ENCODE measurements at regions not wholly inside any gene's neighbourhood (a gene's known extent, or its start where the extent isn't known, plus 50 kb on each side); places are given as distances from the start of the nearest gene placed in this dataset.

DNA sequence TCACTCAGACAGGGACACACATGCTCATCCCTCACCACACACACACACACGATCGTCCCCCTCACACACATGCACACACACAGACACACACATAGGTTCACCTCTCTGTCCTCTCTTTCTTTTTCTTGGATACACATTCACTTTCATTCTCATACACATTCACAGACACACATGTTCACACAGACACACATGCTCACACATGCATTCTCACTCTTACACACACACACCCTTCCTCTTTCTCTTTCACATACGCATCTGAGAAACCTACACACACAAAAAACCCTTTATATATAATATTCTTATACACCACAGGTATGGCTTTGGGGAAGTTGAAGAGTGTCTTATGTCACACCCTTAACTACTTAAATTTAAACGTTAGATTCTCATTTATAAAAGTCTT, 248.6 kb upstream of the RUNX1 start:
- TF ChIP-seq POLR2A (IDR thresholded peaks at IDR 0.05): no peak
- TF ChIP-seq, protein P1, sequence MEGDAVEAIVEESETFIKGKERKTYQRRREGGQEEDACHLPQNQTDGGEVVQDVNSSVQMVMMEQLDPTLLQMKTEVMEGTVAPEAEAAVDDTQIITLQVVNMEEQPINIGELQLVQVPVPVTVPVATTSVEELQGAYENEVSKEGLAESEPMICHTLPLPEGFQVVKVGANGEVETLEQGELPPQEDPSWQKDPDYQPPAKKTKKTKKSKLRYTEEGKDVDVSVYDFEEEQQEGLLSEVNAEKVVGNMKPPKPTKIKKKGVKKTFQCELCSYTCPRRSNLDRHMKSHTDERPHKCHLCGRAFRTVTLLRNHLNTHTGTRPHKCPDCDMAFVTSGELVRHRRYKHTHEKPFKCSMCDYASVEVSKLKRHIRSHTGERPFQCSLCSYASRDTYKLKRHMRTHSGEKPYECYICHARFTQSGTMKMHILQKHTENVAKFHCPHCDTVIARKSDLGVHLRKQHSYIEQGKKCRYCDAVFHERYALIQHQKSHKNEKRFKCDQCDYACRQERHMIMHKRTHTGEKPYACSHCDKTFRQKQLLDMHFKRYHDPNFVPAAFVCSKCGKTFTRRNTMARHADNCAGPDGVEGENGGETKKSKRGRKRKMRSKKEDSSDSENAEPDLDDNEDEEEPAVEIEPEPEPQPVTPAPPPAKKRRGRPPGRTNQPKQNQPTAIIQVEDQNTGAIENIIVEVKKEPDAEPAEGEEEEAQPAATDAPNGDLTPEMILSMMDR (IDR thresholded peaks at IDR 0.05): no peak
- 80 to 84% methylated on average over 4 of the region's 4 CpGs for WGBS, 2 donors
- no peak overlapping the region for H3K4me3 ChIP-seq (ENCODE audit: low read depth, poor library complexity, severe bottlenecking)
- intact Hi-C loops (cut with DNase I; ENCODE audit: low total_unique reads): no loop called here
- DNase-seq (ENCODE audit: low spot score in 2 of 2): no peak

DNA sequence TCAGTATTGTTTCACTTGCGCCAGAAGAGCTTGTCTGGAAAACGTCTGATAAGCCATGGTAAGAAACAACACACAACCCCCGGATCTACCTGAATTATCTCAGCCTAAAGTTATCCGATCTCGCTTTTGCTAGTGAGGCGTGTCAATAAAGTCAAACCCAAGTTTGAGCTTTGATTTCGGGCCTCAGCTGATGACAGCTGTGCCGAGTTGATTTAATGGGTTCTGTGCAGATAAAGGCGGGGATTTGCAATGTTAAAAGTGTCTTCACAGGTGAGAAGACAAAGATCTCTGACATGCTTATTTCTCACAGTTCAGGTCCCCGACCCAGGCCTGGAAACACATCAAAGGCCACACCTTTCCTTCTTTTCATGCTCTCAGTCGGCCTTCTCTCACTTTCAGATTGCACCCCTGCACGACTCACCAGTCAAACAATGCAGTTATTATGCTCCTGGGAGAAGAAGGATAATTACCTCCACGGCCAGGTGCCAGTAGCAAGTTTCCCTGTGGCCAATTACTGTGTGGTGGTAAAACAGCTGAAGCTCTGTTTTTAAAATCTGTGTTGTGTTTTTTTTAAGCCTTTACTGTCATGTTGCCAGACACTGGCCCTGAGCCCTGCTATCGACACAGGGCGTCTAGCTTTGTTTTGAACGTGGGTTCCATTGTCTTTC, 245.3 kb upstream of the RUNX1 start:
- no peak for DNase-seq (ENCODE audit: low spot score in 2 of 2)
- intact Hi-C loops (cut with DNase I; ENCODE audit: low total_unique reads): no loop called here
- H3K4me3 ChIP-seq (ENCODE audit: low read depth, poor library complexity, severe bottlenecking): no peak overlapping the region
- TF ChIP-seq, protein P1 (IDR thresholded peaks at IDR 0.05): no peak
- TF ChIP-seq POLR2A (IDR thresholded peaks at IDR 0.05): no peak
- 47 to 61% methylated on average over 16 of the region's 16 CpGs for WGBS, 2 donors

DNA sequence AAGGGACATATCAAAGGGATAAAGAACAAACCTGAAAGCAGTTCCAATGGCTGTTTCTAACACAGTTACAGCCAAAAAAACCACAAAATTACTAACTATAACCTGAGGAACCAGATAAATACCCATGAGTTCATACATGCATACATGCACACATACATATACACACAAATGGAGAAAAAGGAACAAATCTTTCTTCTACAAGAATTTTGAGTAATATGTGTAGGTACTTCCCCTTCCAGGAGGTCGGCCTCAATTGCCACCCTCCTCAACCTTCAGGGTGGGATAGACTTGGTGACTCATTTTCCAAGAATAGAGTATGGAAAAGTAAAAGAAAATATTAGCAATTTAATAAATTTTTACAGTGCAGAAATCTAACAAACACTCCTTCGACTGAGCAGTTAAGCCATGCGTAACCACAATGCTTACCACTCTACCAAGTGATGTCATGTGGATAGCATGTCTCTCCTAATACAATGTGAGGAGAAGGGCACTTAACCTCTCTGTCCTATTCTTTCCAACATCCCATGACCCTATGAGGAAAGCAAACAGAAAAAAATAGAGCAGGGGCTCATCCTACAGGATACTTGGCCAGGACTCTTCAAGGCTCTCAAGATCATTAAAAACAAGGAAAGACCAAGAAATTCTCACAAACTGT, 243.0 kb upstream of the RUNX1 start:
- no peak for DNase-seq (ENCODE audit: low spot score in 2 of 2)
- H3K4me3 ChIP-seq (ENCODE audit: low read depth, poor library complexity, severe bottlenecking): no peak overlapping the region
- intact Hi-C loops (cut with DNase I; ENCODE audit: low total_unique reads): no loop called here
- TF ChIP-seq, protein P1 (IDR thresholded peaks at IDR 0.05): no peak
- no peak for TF ChIP-seq POLR2A (IDR thresholded peaks at IDR 0.05)
- 76 to 79% methylated on average over 3 of the region's 3 CpGs for WGBS, 2 donors

DNA sequence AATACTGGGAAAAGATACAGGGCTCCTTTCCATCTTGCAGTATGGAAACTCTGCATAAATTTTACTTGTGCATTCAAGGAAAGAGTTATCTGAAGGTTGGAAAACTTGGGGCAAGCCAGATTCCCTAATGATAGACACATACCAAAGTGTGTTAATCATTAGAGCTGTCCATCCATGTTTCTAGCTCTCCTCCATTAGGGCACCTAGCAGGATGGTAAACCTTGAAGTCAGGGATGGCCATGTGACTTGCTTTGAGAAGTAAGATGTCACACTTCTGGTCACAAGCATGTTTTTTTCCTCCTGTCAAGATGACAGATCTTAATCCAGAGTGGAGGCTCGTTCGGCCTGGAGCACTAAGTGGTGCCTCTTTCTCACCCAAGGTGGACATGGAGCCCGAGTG, 241.9 kb upstream of the RUNX1 start:
- no peak overlapping the region for H3K4me3 ChIP-seq (ENCODE audit: low read depth, poor library complexity, severe bottlenecking)
- WGBS, 2 donors: 83 to 85% methylated on average over 3 of the region's 3 CpGs
- TF ChIP-seq, protein P1 (IDR thresholded peaks at IDR 0.05): no peak
- DNase-seq (ENCODE audit: low spot score in 2 of 2): no peak
- intact Hi-C loops (cut with DNase I; ENCODE audit: low total_unique reads): no loop called here

DNA sequence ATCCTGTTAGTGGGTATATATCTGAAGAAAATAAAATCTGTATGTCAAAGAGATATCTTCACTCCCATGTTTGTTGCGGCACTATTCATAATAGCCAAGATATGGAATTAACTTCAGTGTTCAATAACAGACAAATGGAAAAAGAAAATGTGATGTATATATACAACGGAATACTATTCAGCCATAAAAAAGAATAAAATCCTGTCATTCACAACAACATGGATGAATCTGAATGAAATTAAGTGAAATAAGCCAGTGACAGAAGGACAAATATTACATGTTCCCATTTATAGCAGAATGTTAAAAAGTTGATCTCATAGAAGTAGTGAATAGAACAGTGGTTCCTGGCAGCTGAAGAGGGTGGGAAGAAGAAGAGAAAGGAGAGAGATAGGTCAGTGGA, 239.1 kb upstream of the RUNX1 start:
- TF ChIP-seq POLR2A (IDR thresholded peaks at IDR 0.05): no peak
- TF ChIP-seq, protein P1 (IDR thresholded peaks at IDR 0.05): no peak
- 87 to 98% methylated on average over 2 of the region's 2 CpGs for WGBS, 2 donors
- DNase-seq (ENCODE audit: low spot score in 2 of 2): no peak
- no peak overlapping the region for H3K4me3 ChIP-seq (ENCODE audit: low read depth, poor library complexity, severe bottlenecking)
- intact Hi-C loops (cut with DNase I; ENCODE audit: low total_unique reads): no loop called here

DNA sequence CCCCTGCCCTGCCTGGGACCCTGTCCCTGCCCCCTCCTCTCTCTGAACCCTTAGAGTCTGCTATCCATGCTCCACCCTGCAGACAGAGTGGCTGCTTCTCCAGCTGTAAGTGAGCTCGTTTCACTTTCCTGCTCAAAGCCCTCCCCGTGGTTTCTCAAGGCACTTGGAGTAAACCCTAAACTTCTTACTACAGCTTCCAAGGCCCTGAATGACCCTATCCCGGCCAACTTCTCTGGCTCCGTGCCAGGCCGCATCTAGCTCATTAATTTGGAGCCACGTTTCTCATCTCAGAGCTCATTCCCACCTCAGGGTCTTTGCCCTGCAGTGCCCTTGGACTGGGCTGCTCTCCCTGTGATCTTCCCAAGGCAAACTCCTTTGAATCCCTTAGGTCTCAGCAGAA, 235.1 kb upstream of the RUNX1 start:
- no peak for DNase-seq (ENCODE audit: low spot score in 2 of 2)
- TF ChIP-seq, protein P1 (IDR thresholded peaks at IDR 0.05): no peak
- no peak for TF ChIP-seq POLR2A (IDR thresholded peaks at IDR 0.05)
- no peak overlapping the region for H3K4me3 ChIP-seq (ENCODE audit: low read depth, poor library complexity, severe bottlenecking)
- intact Hi-C loops (cut with DNase I; ENCODE audit: low total_unique reads): no loop called here
- WGBS, 2 donors: 35% methylated on average over 6 of the region's 6 CpGs
